ENCODE measurements at regions not wholly inside any gene's neighbourhood (a gene's known extent, or its start where the extent isn't known, plus 50 kb on each side); places are given as distances from the start of the nearest gene placed in this dataset.

- no peaks in the 10 kb centered on the region for H3K79me1 ChIP-seq (replicated peaks; ENCODE audit: low read length, poor library complexity, severe bottlenecking)
- H3K9ac ChIP-seq (ENCODE audit: low read length), result no peak overlapping the region
- no peaks in the 10 kb centered on the region for H3K36me3 ChIP-seq (ENCODE audit: control insufficient read depth in 1 of 2, insufficient read depth in 2 of 2, low read depth in 1 of 2, low read length in 2 of 2)
- H3K14ac ChIP-seq (ENCODE audit: low read length in 2 of 2), result no peak overlapping the region
- H3K4me2 ChIP-seq (ENCODE audit: low read length, poor library complexity, severe bottlenecking), result no peak overlapping the region
- H3K4me1 ChIP-seq (ENCODE audit: control insufficient read depth, insufficient read depth, low read depth, low read length), result no peaks in the 10 kb centered on the region
- H2BK5ac ChIP-seq (ENCODE audit: low read depth, low read length, poor library complexity, severe bottlenecking), result no peak overlapping the region
- H4K91ac ChIP-seq (ENCODE audit: low read length), result no peak overlapping the region
- H3K18ac ChIP-seq (ENCODE audit: low read depth in 1 of 2, low read length in 2 of 2), result no peak overlapping the region
- no peak overlapping the region for H3K23ac ChIP-seq (ENCODE audit: low read length in 2 of 2)
- H2BK12ac ChIP-seq (ENCODE audit: low read length in 2 of 2), result no peak overlapping the region
- H3K27me3 ChIP-seq (ENCODE audit: control insufficient read depth in 1 of 2, insufficient read depth in 1 of 2, low read length in 2 of 2), result no peaks in the 10 kb centered on the region
- no peak overlapping the region for H2AFZ ChIP-seq (ENCODE audit: low read depth, low read length)
- H3K9me3 ChIP-seq (ENCODE audit: control insufficient read depth, low read length), result no peaks in the 10 kb centered on the region
- no peak overlapping the region for H3K4me3 ChIP-seq (ENCODE audit: insufficient read depth in 1 of 2, low read depth in 1 of 2, low read length in 2 of 2)
- no peak overlapping the region for H3K4ac ChIP-seq (ENCODE audit: low read depth in 1 of 2, low read length in 2 of 2)
- no peak overlapping the region for H2BK15ac ChIP-seq (ENCODE audit: low read depth, poor library complexity, severe bottlenecking)
- no peak for DNase-seq
- H4K8ac ChIP-seq (ENCODE audit: low read length), result no peak overlapping the region
- H2AK5ac ChIP-seq (ENCODE audit: low read length, severe bottlenecking), result no peak overlapping the region
- WGBS, result no CpG with 5 or more reads among the region's 1 CpG
- H3K27ac ChIP-seq (ENCODE audit: low read length, poor library complexity, severe bottlenecking), result no peak overlapping the region
- H2BK120ac ChIP-seq (ENCODE audit: low read depth, low read length), result no peak overlapping the region
These were observed 71.5 kb upstream of the ELL2 start for GRCh38 chr5:96033116-96033515.

GRCh38 chr5:96031811-96032261, 70.2 kb upstream of the ELL2 start:
- no peak overlapping the region for H3K4me3 ChIP-seq (ENCODE audit: insufficient read depth in 1 of 2, low read depth in 1 of 2, low read length in 2 of 2)
- no peaks in the 10 kb centered on the region for H3K79me1 ChIP-seq (replicated peaks; ENCODE audit: low read length, poor library complexity, severe bottlenecking)
- 55% methylated on average over 1 of the region's 1 CpG for WGBS

GRCh38 chr5:96031180-96031579, 69.5 kb upstream of the ELL2 start:
- Histone ChIP-seq H2AFZ (ENCODE audit: low read depth, low read length) (no peak overlapping the region), H3K4ac (ENCODE audit: low read depth in 1 of 2, low read length in 2 of 2) (no peak overlapping the region), H3K27me3 (ENCODE audit: control insufficient read depth in 1 of 2, insufficient read depth in 1 of 2, low read length in 2 of 2) (no peaks in the 10 kb centered on the region), H3K23ac (ENCODE audit: low read length in 2 of 2) (no peak overlapping the region), H3K14ac (ENCODE audit: low read length in 2 of 2) (no peak overlapping the region), H2BK5ac (ENCODE audit: low read depth, low read length, poor library complexity, severe bottlenecking) (no peak overlapping the region), H3K9me3 (ENCODE audit: control insufficient read depth, low read length) (no peaks in the 10 kb centered on the region), H2AK5ac (ENCODE audit: low read length, severe bottlenecking) (no peak overlapping the region), H3K18ac (ENCODE audit: low read depth in 1 of 2, low read length in 2 of 2) (no peak overlapping the region), H3K79me1 (replicated peaks; ENCODE audit: low read length, poor library complexity, severe bottlenecking) (no peaks in the 10 kb centered on the region), H3K9ac (ENCODE audit: low read length) (peak overlapping the region; percentile 6), H4K8ac (ENCODE audit: low read length) (no peak overlapping the region), H3K36me3 (ENCODE audit: control insufficient read depth in 1 of 2, insufficient read depth in 2 of 2, low read depth in 1 of 2, low read length in 2 of 2) (no peaks in the 10 kb centered on the region), H2BK12ac (ENCODE audit: low read length in 2 of 2) (no peak overlapping the region), H2BK120ac (ENCODE audit: low read depth, low read length) (no peak overlapping the region), H3K4me1 (ENCODE audit: control insufficient read depth, insufficient read depth, low read depth, low read length) (no peaks in the 10 kb centered on the region), H3K4me3 (ENCODE audit: insufficient read depth in 1 of 2, low read depth in 1 of 2, low read length in 2 of 2) (no peak overlapping the region), H3K27ac (ENCODE audit: low read length, poor library complexity, severe bottlenecking) (no peak overlapping the region), H3K4me2 (ENCODE audit: low read length, poor library complexity, severe bottlenecking) (no peak overlapping the region), H2BK15ac (ENCODE audit: low read depth, poor library complexity, severe bottlenecking) (no peak overlapping the region), H4K91ac (ENCODE audit: low read length) (no peak overlapping the region)
- 88% methylated on average over 1 of the region's 2 CpGs for WGBS
- no peak for DNase-seq

More at GRCh38 chr5:96031811-96032261, 70.2 kb upstream of the ELL2 start:
- H2AFZ ChIP-seq (ENCODE audit: low read depth, low read length), result no peak overlapping the region
- no peaks in the 10 kb centered on the region for H3K9me3 ChIP-seq (ENCODE audit: control insufficient read depth, low read length)
- no peak overlapping the region for H3K4ac ChIP-seq (ENCODE audit: low read depth in 1 of 2, low read length in 2 of 2)
- peak overlapping the region; percentile 8 for H3K9ac ChIP-seq (ENCODE audit: low read length)
- H2BK5ac ChIP-seq (ENCODE audit: low read depth, low read length, poor library complexity, severe bottlenecking), result no peak overlapping the region
- no peaks in the 10 kb centered on the region for H3K27me3 ChIP-seq (ENCODE audit: control insufficient read depth in 1 of 2, insufficient read depth in 1 of 2, low read length in 2 of 2)
- no peak overlapping the region for H2BK15ac ChIP-seq (ENCODE audit: low read depth, poor library complexity, severe bottlenecking)
- no peaks in the 10 kb centered on the region for H3K36me3 ChIP-seq (ENCODE audit: control insufficient read depth in 1 of 2, insufficient read depth in 2 of 2, low read depth in 1 of 2, low read length in 2 of 2)
- no peaks in the 10 kb centered on the region for H3K4me1 ChIP-seq (ENCODE audit: control insufficient read depth, insufficient read depth, low read depth, low read length)
- H3K4me2 ChIP-seq (ENCODE audit: low read length, poor library complexity, severe bottlenecking), result no peak overlapping the region
- H2BK12ac ChIP-seq (ENCODE audit: low read length in 2 of 2), result no peak overlapping the region
- peak overlapping the region; percentile 4 for H3K27ac ChIP-seq (ENCODE audit: low read length, poor library complexity, severe bottlenecking)
- H3K23ac ChIP-seq (ENCODE audit: low read length in 2 of 2), result no peak overlapping the region
- no peak overlapping the region for H2AK5ac ChIP-seq (ENCODE audit: low read length, severe bottlenecking)
- no peak overlapping the region for H3K14ac ChIP-seq (ENCODE audit: low read length in 2 of 2)
- H3K18ac ChIP-seq (ENCODE audit: low read depth in 1 of 2, low read length in 2 of 2), result no peak overlapping the region
- DNase-seq, result no peak
- H4K8ac ChIP-seq (ENCODE audit: low read length), result no peak overlapping the region
- no peak overlapping the region for H4K91ac ChIP-seq (ENCODE audit: low read length)
- no peak overlapping the region for H2BK120ac ChIP-seq (ENCODE audit: low read depth, low read length)

- H2BK15ac ChIP-seq (ENCODE audit: low read depth, poor library complexity, severe bottlenecking), result no peak overlapping the region
- H3K4ac ChIP-seq (ENCODE audit: low read depth in 1 of 2, low read length in 2 of 2), result no peak overlapping the region
- no peak overlapping the region for H2AK5ac ChIP-seq (ENCODE audit: low read length, severe bottlenecking)
- peak; percentile 40 for DNase-seq
- no peaks in the 10 kb centered on the region for H3K9me3 ChIP-seq (ENCODE audit: control insufficient read depth, low read length)
- no peaks in the 10 kb centered on the region for H3K36me3 ChIP-seq (ENCODE audit: control insufficient read depth in 1 of 2, insufficient read depth in 2 of 2, low read depth in 1 of 2, low read length in 2 of 2)
- no peak overlapping the region for H3K4me2 ChIP-seq (ENCODE audit: low read length, poor library complexity, severe bottlenecking)
- WGBS, result no CpG with 5 or more reads among the region's 2 CpGs
- peaks cover 2% of the 10 kb centered on the region for H3K4me1 ChIP-seq (ENCODE audit: control insufficient read depth, insufficient read depth, low read depth, low read length)
- H3K9ac ChIP-seq (ENCODE audit: low read length), result peak overlapping the region; percentile 19
- no peak overlapping the region for H2BK5ac ChIP-seq (ENCODE audit: low read depth, low read length, poor library complexity, severe bottlenecking)
- no peak overlapping the region for H3K27ac ChIP-seq (ENCODE audit: low read length, poor library complexity, severe bottlenecking)
- no peaks in the 10 kb centered on the region for H3K27me3 ChIP-seq (ENCODE audit: control insufficient read depth in 1 of 2, insufficient read depth in 1 of 2, low read length in 2 of 2)
- no peak overlapping the region for H2BK12ac ChIP-seq (ENCODE audit: low read length in 2 of 2)
- no peak overlapping the region for H3K4me3 ChIP-seq (ENCODE audit: insufficient read depth in 1 of 2, low read depth in 1 of 2, low read length in 2 of 2)
- H3K79me1 ChIP-seq (replicated peaks; ENCODE audit: low read length, poor library complexity, severe bottlenecking), result no peaks in the 10 kb centered on the region
- no peak overlapping the region for H4K91ac ChIP-seq (ENCODE audit: low read length)
- no peak overlapping the region for H3K23ac ChIP-seq (ENCODE audit: low read length in 2 of 2)
- H3K18ac ChIP-seq (ENCODE audit: low read depth in 1 of 2, low read length in 2 of 2), result no peak overlapping the region
- H2AFZ ChIP-seq (ENCODE audit: low read depth, low read length), result no peak overlapping the region
- H2BK120ac ChIP-seq (ENCODE audit: low read depth, low read length), result peak overlapping the region; percentile 61
- no peak overlapping the region for H3K14ac ChIP-seq (ENCODE audit: low read length in 2 of 2)
- no peak overlapping the region for H4K8ac ChIP-seq (ENCODE audit: low read length)
These were observed 64.9 kb upstream of the ELL2 start for GRCh38 chr5:96026406-96027041.
